Hepatic stellate cell (primary cell): ENCODE measurements at regions not wholly inside any gene's neighbourhood (a gene's known extent, or its start where the extent isn't known, plus 50 kb on each side); places are given as distances from the start of the nearest gene placed in this dataset.

ENCODE experiments used
- DNase-seq: peaks from one replicate; pipeline ENCODE4 v3.0.0; 2011; ENCODE audit warnings: low spot score

DNA sequence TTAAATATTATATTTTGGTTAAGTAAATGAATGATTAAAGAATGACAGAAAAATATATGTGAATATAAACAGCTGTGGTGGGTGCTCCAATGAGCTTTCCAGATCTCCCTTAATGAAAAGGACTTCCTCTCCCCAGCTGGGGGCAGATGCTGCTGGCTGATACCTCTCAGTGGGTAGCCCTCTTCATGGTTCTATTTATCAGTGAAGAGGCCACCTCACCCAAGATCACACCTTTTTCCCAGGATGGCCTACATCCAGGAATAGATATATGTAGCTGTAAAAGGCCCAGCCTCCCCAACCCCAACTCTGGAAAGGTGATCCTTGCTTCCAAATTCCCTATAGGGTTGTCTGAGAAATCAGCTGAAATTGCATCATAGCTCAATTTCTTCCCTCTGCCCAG lies 135.2 kb upstream of the ACVR2A start:
- no peak for DNase-seq

GRCh38 chr2:147703171-147703570 lies 141.7 kb upstream of the ACVR2A start:
- DNase-seq = no peak

GRCh38 chr2:147698166-147698565 lies 146.7 kb upstream of the ACVR2A start:
- no peak for DNase-seq

DNA sequence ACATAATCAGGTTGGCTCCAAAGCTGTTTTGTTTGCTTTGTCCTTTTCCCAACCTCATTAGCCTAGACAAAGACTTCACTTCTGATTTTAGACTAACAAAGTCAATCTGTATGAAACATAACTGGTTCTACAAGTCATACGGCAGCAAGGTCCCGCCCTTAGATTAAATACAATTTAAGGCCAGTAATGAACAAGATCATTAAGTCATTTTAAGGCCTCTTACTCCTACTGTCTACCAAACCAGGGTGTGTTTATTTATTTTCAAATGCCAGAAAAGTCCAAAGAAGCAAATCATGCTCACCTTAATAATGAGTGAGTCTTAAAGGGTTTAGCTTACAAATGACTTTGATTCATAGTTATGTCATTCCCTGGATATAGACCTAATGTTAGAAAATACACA lies 148.4 kb upstream of the ACVR2A start:
- DNase-seq = no peak

- DNase-seq = no peak
Observed at GRCh38 chr2:147689220-147689909, 155.5 kb upstream of the ACVR2A start.

DNA sequence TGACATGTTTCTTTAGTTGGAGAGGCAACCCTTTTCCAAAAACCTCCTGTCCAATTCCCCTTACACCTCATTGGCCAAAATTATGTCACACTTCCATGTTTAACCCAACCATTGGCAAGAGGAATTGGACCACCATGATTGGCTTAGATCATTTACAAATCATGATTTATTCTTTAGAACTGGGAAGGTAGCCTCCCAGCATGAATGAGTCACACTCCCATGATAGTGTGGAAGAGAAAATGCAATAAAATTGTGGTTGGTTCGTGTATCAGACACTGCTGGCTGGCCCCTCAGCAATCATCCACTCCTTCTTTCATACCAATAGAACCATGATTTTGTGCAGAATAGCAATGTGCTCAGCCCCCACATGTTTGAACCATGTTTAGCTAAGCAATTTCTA lies 156.6 kb upstream of the ACVR2A start:
- DNase-seq = no peak

GRCh38 chr2:147686365-147686764 lies 158.5 kb upstream of the ACVR2A start:
- DNase-seq = no peak

GRCh38 chr2:147684903-147685302 lies 159.9 kb upstream of the ACVR2A start:
- no peak for DNase-seq

GRCh38 chr2:147683380-147683779 lies 161.4 kb upstream of the ACVR2A start:
- no peak for DNase-seq

- no peak for DNase-seq
Observed at GRCh38 chr2:147681093-147681492, 163.7 kb upstream of the ACVR2A start.

DNA sequence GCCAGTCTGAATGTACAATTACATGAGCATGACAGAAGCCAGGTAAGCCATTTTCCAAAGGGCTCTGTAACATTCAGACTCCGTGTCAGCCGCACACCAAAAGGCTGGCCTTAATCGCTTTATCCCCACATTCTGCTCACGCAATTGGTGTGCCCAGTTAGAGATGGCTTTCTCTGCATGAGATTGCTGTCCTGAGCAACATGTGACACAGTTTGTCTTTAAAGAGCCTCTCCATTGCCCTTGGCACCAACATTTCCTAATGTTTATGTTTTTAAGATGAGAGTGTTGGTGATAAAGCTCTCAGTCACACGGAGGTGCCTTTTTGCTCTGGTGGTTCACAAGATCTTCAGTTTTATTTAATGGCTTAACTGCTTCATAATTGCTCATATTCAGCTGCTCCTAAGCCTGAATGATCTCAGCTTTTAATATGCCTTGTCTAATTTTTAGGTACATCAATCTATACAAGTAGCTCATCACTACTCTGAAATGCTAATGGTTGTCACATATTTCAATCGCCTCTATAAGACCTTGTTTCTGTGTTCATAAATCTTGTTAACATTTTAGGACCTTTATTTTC lies 164.8 kb upstream of the ACVR2A start:
- no peak for DNase-seq

DNA sequence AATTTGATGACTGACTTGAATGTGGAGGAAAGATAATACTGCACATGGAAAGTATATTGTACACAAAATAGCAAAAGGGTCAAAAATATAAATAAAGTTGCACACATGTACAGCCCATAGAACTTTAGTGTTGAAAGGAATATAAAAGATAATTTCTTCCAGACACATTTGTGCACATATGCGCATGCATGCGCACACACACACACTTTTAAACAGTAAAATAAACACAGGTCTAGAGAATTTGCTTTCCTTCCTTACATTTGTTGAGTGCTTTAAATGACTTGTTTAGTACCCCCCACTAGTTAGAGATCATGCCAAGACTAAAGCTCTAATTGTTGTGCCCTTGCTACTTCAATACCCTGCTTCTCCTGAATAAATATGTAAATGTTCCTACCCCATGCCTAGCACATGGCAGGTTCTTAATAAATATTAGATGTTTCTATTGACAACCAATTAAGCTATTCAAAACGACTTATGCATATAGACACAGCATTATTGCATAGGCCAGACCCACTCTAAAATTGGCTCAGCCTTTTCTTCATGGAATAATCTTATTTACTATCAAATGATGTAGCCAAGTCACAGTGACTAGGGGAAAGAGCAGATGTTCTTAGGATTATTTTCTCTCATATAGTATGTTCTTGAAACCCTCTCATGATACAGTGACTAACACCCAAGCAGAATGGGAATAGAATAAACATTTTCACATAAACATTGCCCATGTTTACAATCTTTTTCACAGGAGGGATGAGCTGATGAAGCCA lies 165.5 kb upstream of the ACVR2A start:
- DNase-seq = no peak

DNA sequence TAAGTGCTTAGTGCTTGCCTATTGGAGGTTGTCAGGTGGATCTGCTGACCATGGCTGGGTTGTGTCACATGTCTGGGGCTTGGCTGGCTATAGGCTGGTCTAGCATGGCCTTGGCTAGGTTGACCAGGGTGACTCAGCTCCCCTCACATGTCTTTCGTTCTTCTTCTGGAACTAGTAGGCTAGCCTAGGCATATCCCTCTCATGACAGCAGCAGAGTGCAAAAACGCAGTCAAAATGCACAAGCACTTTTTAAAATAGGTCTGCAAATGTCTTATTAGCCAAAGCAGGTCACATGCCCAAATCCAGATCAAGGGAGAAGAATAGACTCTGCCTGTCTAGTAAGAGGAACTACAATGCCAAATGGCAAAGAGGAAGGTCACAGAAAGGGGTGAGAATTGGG lies 179.7 kb upstream of the ACVR2A start:
- DNase-seq = no peak

- no peak for DNase-seq
Observed at GRCh38 chr2:147663962-147664361, 180.9 kb upstream of the ACVR2A start.

GRCh38 chr2:147663153-147663961 lies 181.5 kb upstream of the ACVR2A start:
- no peak for DNase-seq

- DNase-seq = no peak
Observed at GRCh38 chr2:147662221-147662620, 182.6 kb upstream of the ACVR2A start.

GRCh38 chr2:147660680-147661079 lies 184.1 kb upstream of the ACVR2A start:
- no peak for DNase-seq

- DNase-seq = no peak
Observed at GRCh38 chr2:147659051-147659450, 185.8 kb upstream of the ACVR2A start.

GRCh38 chr2:147657086-147658000 lies 187.5 kb upstream of the ACVR2A start:
- no peak for DNase-seq

GRCh38 chr2:147649998-147650397 lies 194.8 kb upstream of the ACVR2A start:
- no peak for DNase-seq

- no peak for DNase-seq
Observed at GRCh38 chr2:147649286-147649685, 195.5 kb upstream of the ACVR2A start.
